ENCODE measurements at regions not wholly inside any gene's neighbourhood (a gene's known extent, or its start where the extent isn't known, plus 50 kb on each side); places are given as distances from the start of the nearest gene placed in this dataset.

GRCh38 chr7:136530831-136531230 lies 337.6 kb upstream of the CHRM2 start:
- DNase-seq (ENCODE audit: low read depth) = no peak
- Histone ChIP-seq H3K27me3 (ENCODE audit: control insufficient read depth, insufficient read depth, low read length) (no peaks in the 10 kb centered on the region), H3K4me3 (ENCODE audit: low read depth, low read length) (no peak overlapping the region), H3K36me3 (ENCODE audit: control insufficient read depth, insufficient read depth, low read length) (no peaks in the 10 kb centered on the region)
- TF ChIP-seq CTCF (IDR thresholded peaks at IDR 0.05; ENCODE audit: insufficient read depth, low read length, poor library complexity, severe bottlenecking) = no peak

GRCh38 chr7:136528329-136528728 lies 340.1 kb upstream of the CHRM2 start:
- Histone ChIP-seq H3K36me3 (ENCODE audit: control insufficient read depth, insufficient read depth, low read length) (no peaks in the 10 kb centered on the region), H3K27me3 (ENCODE audit: control insufficient read depth, insufficient read depth, low read length) (no peaks in the 10 kb centered on the region), H3K4me3 (ENCODE audit: low read depth, low read length) (no peak overlapping the region)
- peak; percentile 26 for DNase-seq (ENCODE audit: low read depth)
- no peak for TF ChIP-seq CTCF (IDR thresholded peaks at IDR 0.05; ENCODE audit: insufficient read depth, low read length, poor library complexity, severe bottlenecking)

- no peak for TF ChIP-seq CTCF (IDR thresholded peaks at IDR 0.05; ENCODE audit: insufficient read depth, low read length, poor library complexity, severe bottlenecking)
- H3K27me3 ChIP-seq (ENCODE audit: control insufficient read depth, insufficient read depth, low read length) = no peaks in the 10 kb centered on the region
- no peak overlapping the region for H3K4me3 ChIP-seq (ENCODE audit: low read depth, low read length)
- no peaks in the 10 kb centered on the region for H3K36me3 ChIP-seq (ENCODE audit: control insufficient read depth, insufficient read depth, low read length)
- DNase-seq (ENCODE audit: low read depth) = no peak
Measured at GRCh38 chr7:136527554-136527953, 340.9 kb upstream of the CHRM2 start.

- no peaks in the 10 kb centered on the region for H3K36me3 ChIP-seq (ENCODE audit: control insufficient read depth, insufficient read depth, low read length)
- no peak for DNase-seq (ENCODE audit: low read depth)
- TF ChIP-seq CTCF (IDR thresholded peaks at IDR 0.05; ENCODE audit: insufficient read depth, low read length, poor library complexity, severe bottlenecking) = no peak
- no peak overlapping the region for H3K4me3 ChIP-seq (ENCODE audit: low read depth, low read length)
- H3K27me3 ChIP-seq (ENCODE audit: control insufficient read depth, insufficient read depth, low read length) = no peaks in the 10 kb centered on the region
Measured at GRCh38 chr7:136526408-136527105, 341.9 kb upstream of the CHRM2 start.

GRCh38 chr7:136523571-136523970 lies 344.9 kb upstream of the CHRM2 start:
- H3K27me3 ChIP-seq (ENCODE audit: control insufficient read depth, insufficient read depth, low read length) = no peaks in the 10 kb centered on the region
- no peaks in the 10 kb centered on the region for H3K36me3 ChIP-seq (ENCODE audit: control insufficient read depth, insufficient read depth, low read length)
- DNase-seq (ENCODE audit: low read depth) = no peak
- no peak for TF ChIP-seq CTCF (IDR thresholded peaks at IDR 0.05; ENCODE audit: insufficient read depth, low read length, poor library complexity, severe bottlenecking)
- no peak overlapping the region for H3K4me3 ChIP-seq (ENCODE audit: low read depth, low read length)

- no peak for TF ChIP-seq CTCF (IDR thresholded peaks at IDR 0.05; ENCODE audit: insufficient read depth, low read length, poor library complexity, severe bottlenecking)
- no peak for DNase-seq (ENCODE audit: low read depth)
- H3K36me3 ChIP-seq (ENCODE audit: control insufficient read depth, insufficient read depth, low read length) = no peaks in the 10 kb centered on the region
- H3K27me3 ChIP-seq (ENCODE audit: control insufficient read depth, insufficient read depth, low read length) = no peaks in the 10 kb centered on the region
- no peak overlapping the region for H3K4me3 ChIP-seq (ENCODE audit: low read depth, low read length)
Measured at GRCh38 chr7:136517971-136518370, 350.5 kb upstream of the CHRM2 start.
